ENCODE measurements at regions not wholly inside any gene's neighbourhood (a gene's known extent, or its start where the extent isn't known, plus 50 kb on each side); places are given as distances from the start of the nearest gene placed in this dataset.

DNA sequence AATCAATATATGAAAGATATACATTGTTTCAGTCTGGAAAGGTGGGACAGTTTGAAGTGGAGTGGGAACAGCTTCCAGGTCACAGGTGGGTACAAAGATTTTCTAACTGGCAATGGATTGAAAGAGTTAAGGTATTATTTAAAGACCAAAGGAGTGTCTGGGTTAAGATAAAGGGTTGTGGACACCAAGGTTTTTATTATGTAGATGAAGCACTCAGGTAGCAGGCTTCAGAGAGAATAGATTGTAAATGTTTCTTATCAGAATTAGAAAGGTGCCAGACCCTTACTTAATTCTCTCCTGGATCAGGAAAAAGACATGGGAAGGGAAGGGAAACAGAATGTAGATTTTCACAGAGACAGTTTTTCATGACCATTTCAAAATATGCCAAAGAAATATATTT, 1174.8 kb downstream of the MAT2B start:
- DNase-seq (ENCODE audit: low read depth in 2 of 2), result no peak

- DNase-seq (ENCODE audit: low read depth in 2 of 2), result no peak
These were observed 1175.5 kb downstream of the MAT2B start for GRCh38 chr5:164680812-164681520.

DNA sequence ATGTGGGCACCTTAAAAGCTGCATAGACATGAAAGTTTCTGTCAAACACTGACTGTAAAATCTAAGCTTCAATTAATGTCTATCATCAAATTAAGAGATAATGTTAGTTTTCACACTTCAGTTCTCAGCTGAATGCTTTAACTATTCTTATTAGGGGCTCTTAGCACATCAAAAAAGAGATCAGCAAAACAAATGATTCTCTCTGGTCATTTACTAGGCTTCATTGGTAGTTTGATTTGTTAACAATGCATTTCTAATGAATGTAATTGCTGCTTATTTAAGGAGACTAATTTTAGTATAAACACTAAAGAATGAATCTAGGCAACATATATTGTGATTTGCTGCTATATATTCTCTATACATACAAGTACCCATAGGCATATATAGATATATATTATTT, 1182.0 kb downstream of the MAT2B start:
- no peak for DNase-seq (ENCODE audit: low read depth in 2 of 2)

DNA sequence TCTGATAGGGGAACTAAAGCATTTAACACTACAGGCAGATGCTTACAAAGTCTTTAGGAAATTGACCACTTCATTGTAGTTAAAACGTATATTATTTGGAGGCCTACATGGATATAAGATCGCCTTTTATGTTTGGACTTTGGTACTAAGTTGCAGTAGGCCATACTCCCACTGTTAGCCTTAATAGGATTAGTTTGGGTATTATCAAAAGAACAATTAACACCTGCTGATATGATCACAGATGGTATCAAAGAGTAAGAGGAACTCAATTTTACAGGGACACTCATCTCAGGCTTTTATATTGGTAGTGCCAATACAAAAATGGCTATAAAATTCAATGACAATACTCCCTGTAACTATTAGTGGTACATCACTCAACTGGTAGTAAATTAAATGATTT, 1183.0 kb downstream of the MAT2B start:
- DNase-seq (ENCODE audit: low read depth in 2 of 2), result no peak

DNA sequence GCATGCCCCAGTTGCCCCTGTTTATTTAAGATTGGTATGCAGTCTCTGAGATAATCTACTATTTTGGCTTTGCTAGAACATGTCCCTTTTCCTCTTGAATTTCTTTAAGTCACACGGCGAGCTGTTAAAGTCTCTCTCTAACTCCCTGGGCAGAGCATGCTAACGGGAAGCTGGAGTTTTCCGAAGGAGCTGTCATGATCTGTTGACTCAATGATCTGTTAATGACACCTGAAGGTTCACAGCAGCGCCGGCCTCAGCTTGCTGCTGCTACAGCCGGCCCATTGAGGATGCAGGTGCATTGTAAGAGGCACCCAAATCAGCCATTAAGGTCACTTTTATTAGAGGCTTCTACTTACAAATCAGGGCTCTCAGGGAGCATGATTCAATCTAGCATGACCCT, 1203.4 kb downstream of the MAT2B start:
- no peak for DNase-seq (ENCODE audit: low read depth in 2 of 2)

GRCh38 chr5:164713682-164714081, 1208.3 kb downstream of the MAT2B start:
- DNase-seq (ENCODE audit: low read depth in 2 of 2), result no peak

- no peak for DNase-seq (ENCODE audit: low read depth in 2 of 2)
These were observed 1215.7 kb downstream of the MAT2B start for GRCh38 chr5:164721116-164721515.

GRCh38 chr5:164721656-164722055, 1216.2 kb downstream of the MAT2B start:
- DNase-seq (ENCODE audit: low read depth in 2 of 2), result no peak

GRCh38 chr5:164722702-164723101, 1217.3 kb downstream of the MAT2B start:
- no peak for DNase-seq (ENCODE audit: low read depth in 2 of 2)

- DNase-seq (ENCODE audit: low read depth in 2 of 2), result no peak
These were observed 1221.6 kb downstream of the MAT2B start for GRCh38 chr5:164727012-164727411.

DNA sequence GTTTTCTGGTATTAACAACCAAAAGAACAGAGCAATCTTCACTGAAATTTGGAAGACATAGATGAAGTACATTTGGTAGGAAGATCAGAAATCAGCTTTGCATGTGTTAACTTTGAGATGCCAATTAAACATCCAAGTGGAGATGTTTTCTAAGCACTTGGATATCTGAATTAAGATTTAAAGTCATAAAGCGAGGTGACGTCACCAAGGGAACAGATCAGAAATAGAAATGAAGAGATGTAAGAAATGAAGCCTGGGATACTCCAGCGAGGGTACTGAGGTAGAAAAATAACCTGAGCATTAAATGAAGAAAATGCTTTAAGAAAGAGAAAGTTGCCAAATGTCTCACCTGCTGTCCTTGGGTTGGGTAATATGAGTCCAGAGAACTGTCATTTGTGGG, 1223.3 kb downstream of the MAT2B start:
- DNase-seq (ENCODE audit: low read depth in 2 of 2), result no peak

DNA sequence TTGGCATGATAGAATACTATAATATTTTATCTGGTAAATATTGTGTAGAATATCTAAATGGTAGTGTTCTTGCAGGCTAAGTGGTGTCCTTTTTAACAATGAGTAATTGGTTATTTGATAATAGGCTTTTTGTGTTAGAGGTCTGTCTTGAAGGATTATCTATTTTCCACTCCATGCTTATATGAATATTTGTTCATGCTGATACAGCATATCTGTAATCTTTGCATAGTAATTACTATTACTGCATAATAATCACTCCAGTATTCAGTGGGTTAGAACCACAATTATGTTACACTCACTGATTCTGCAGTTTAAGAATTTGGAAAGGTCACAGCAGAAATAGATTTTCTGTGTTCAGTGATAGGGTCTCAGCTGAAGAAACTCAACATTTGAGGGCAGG, 1229.9 kb downstream of the MAT2B start:
- DNase-seq (ENCODE audit: low read depth in 2 of 2), result no peak

GRCh38 chr5:164741376-164741775, 1236.0 kb downstream of the MAT2B start:
- DNase-seq (ENCODE audit: low read depth in 2 of 2), result no peak

GRCh38 chr5:164742025-164742424, 1236.6 kb downstream of the MAT2B start:
- DNase-seq (ENCODE audit: low read depth in 2 of 2), result no peak

- DNase-seq (ENCODE audit: low read depth in 2 of 2), result no peak
These were observed 1241.3 kb downstream of the MAT2B start for GRCh38 chr5:164746723-164747122.

DNA sequence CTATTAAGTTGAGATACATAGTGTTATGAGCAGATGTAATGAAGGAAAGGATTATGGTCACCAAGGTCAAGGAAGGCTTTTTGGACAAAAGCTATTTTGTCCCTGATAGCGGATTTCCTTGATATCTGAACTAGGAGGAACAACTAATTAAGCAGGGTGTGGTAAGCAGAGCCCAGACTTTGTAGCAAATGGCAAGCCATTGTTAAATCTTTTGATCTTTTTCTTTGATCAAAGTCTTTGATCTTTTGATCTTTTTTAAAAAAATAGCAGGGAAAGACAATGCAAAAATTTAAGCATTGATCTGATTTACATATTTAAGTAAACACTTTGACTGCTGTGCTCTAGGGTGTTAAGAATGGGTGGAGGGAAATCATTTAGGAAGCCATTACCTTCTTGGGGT, 1242.0 kb downstream of the MAT2B start:
- no peak for DNase-seq (ENCODE audit: low read depth in 2 of 2)

GRCh38 chr5:164748861-164749260, 1243.4 kb downstream of the MAT2B start:
- no peak for DNase-seq (ENCODE audit: low read depth in 2 of 2)

GRCh38 chr5:164753434-164753833, 1248.0 kb downstream of the MAT2B start:
- DNase-seq (ENCODE audit: low read depth in 2 of 2), result no peak

GRCh38 chr5:164763206-164763605, 1257.8 kb downstream of the MAT2B start:
- DNase-seq (ENCODE audit: low read depth in 2 of 2), result no peak

GRCh38 chr5:164772122-164772521, 1266.7 kb downstream of the MAT2B start:
- DNase-seq (ENCODE audit: low read depth in 2 of 2), result no peak

DNA sequence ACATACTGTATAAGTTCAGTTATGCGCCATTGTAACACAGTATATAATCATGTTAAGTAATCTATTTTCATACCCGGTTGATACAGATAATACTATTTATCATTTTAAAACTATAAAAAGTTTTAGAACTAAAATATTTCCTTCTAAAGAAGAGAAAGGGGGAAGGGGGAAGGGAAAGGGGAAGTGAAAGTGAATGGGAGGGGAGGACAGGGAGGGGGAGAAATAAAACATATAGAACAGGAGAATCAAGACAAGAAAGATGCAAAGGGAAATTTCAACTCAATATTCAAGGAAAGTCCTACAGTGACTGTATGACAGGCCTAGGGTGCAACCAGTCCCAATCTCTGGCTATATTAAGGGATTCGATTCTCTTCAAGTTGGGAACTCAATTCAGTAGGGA, 1278.8 kb downstream of the MAT2B start:
- DNase-seq (ENCODE audit: low read depth in 2 of 2), result no peak

DNA sequence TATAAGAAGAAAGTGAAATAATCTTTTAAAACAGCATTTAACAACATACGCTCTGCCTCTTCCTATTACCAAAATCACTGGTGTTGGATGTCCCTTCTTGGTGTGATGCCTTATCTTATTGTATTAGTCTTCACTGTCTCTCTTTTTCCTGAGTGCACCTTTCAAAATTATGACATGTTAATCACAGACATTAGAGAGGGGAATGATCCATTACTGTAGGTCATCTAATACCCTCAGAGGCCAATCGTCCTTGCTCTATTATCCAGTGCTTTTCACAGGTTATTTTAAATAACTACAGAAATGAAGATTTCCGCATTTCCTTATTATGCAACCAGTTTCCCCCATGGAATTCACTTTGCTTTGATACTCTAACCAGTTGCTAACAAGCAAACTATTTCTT, 1292.7 kb downstream of the MAT2B start:
- DNase-seq (ENCODE audit: low read depth in 2 of 2), result no peak

GRCh38 chr5:164799391-164799790, 1294.0 kb downstream of the MAT2B start:
- no peak for DNase-seq (ENCODE audit: low read depth in 2 of 2)

DNA sequence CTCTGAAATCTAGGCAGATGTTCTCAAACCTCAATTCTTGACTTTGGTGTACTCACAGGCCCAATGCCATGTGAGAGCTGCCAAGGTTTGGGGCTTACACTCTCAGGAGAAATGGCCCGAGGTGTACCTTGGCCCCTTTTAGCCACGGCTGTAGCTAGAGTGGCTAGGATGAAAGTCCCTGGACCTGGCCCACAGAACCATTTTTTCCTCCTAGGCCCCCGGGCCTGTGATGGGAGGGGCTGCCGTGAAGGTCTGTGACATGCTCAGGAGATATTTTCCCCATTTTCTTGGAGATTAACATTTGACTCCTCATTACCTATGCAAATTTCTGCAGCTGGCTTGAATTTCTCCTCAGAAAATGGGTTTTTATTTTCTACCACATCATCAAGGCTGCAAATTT, 1296.5 kb downstream of the MAT2B start:
- no peak for DNase-seq (ENCODE audit: low read depth in 2 of 2)

All from activated CD4-positive, alpha-beta T cell treated with anti-CD3 and anti-CD28 coated beads for 24 hours (primary cell).